A673 (cell line): ENCODE measurements at regions not wholly inside any gene's neighbourhood (a gene's known extent, or its start where the extent isn't known, plus 50 kb on each side); places are given as distances from the start of the nearest gene placed in this dataset.

Source experiments
- BruUV-seq: library from RNA; stranded (reverse); fragments of 400-500 nt; replicated peaks from 2 replicates; lab custom pipeline; 2021; lab: Mats Ljungman, UMichigan
- CTCF ChIA-PET: fragments of 300-600 bp; sonication (Branson Sonifier 250); formaldehyde crosslinking; loops from one replicate; lab custom pipeline; 2022; ENCODE audit warnings: antibody characterized with exemption; lab: Charles Lee
- POLR2A ChIA-PET: fragments of 300-600 bp; sonication (Branson Sonifier 250); formaldehyde crosslinking; loops from one replicate; lab custom pipeline; 2022; ENCODE audit warnings: antibody characterized with exemption; ENCODE audit not compliant: low non-redundant PET; lab: Charles Lee
- DNase-seq: peaks from one replicate; pipeline ENCODE4 v3.0.0-alpha.2; 2015; ENCODE audit warnings: low spot score
- H3K27ac ChIP-seq: fragments of 200-600 bp; sonication (generic); 2 replicates; pipeline ENCODE4 v1.5.1; 2016; ENCODE audit warnings: mixed run types, low read depth, mild to moderate bottlenecking, mixed read lengths, antibody characterized with exemption, low read length; ENCODE audit not compliant: poor library complexity, severe bottlenecking
- H3K27me3 ChIP-seq: fragments of 200-600 bp; sonication (generic); replicated peaks from 2 replicates; pipeline ENCODE4 v1.6.1; 2017; ENCODE audit warnings: mixed run types, low read depth, mild to moderate bottlenecking, mixed read lengths, antibody characterized with exemption, low read length; ENCODE audit not compliant: insufficient read depth, poor library complexity
- H3K36me3 ChIP-seq: fragments of 200-600 bp; sonication (generic); 2 replicates; pipeline ENCODE4 v1.6.1; 2016; ENCODE audit warnings: mixed run types, mild to moderate bottlenecking, mixed read lengths, antibody characterized with exemption, low read length; ENCODE audit not compliant: insufficient read depth, poor library complexity, severe bottlenecking
- H3K4me1 ChIP-seq: fragments of 200-600 bp; sonication (generic); 2 replicates; pipeline ENCODE4 v1.6.1; 2017; ENCODE audit warnings: mixed run types, mild to moderate bottlenecking, mixed read lengths, antibody characterized with exemption, low read length; ENCODE audit not compliant: insufficient read depth, poor library complexity, severe bottlenecking
- H3K4me3 ChIP-seq: fragments of 200-600 bp; sonication (generic); 2 replicates; pipeline ENCODE4 v1.5.1; 2016; ENCODE audit warnings: low read depth, mixed run types, mild to moderate bottlenecking, mixed read lengths, low read length; ENCODE audit not compliant: poor library complexity, severe bottlenecking
- H3K9me3 ChIP-seq: fragments of 200-600 bp; sonication (generic); 2 replicates; pipeline ENCODE4 v1.6.1; 2016; ENCODE audit warnings: mixed run types, low read depth, mild to moderate bottlenecking, mixed read lengths, antibody characterized with exemption, low read length; ENCODE audit not compliant: poor library complexity, severe bottlenecking
- CTCF ChIP-seq: fragments of 300-800, 200-600 bp; sonication (generic); conservative IDR thresholded peaks from 2 replicates; pipeline ENCODE4 v1.5.1; 2017; ENCODE audit warnings: low read depth, mild to moderate bottlenecking, antibody characterized with exemption, low read length, moderate library complexity, mixed read lengths
- EZH2 ChIP-seq: fragments of 200-600 bp; sonication (generic); IDR thresholded peaks from 2 replicates; pipeline ENCODE4 v1.6.1; 2017; ENCODE audit warnings: borderline replicate concordance, low read depth, mild to moderate bottlenecking, mixed read lengths, antibody characterized with exemption, low read length; ENCODE audit not compliant: poor library complexity, severe bottlenecking
- intact Hi-C: fragments of 100-400 bp; cut with micrococcal nuclease; formaldehyde crosslinking; loops from one replicate; pipeline ENCODE4 v1.10.0; 2022; ENCODE audit not compliant: unreplicated experiment

- Histone ChIP-seq H3K9me3 (no peaks in the 10 kb centered on the region), H3K27ac (no peak overlapping the region), H3K36me3 (no peaks in the 10 kb centered on the region), H3K27me3 (no peaks in the 10 kb centered on the region), H3K4me3 (no peak overlapping the region), H3K4me1 (no peaks in the 10 kb centered on the region)
- POLR2A ChIA-PET, result no interaction called here
- no TSS peak for BruUV-seq
- TF ChIP-seq CTCF (no peak), EZH2 (no peak)
- no peak for DNase-seq
- intact Hi-C loops, result no loop called here
- CTCF ChIA-PET, result no interaction called here
Measured at GRCh38 chr20:39903806-39904465, 785.1 kb downstream of the MAFB start.

- Histone ChIP-seq H3K4me1 (no peaks in the 10 kb centered on the region), H3K36me3 (no peaks in the 10 kb centered on the region), H3K27me3 (no peaks in the 10 kb centered on the region), H3K9me3 (no peaks in the 10 kb centered on the region), H3K27ac (no peak overlapping the region), H3K4me3 (no peak overlapping the region)
- POLR2A ChIA-PET, result no interaction called here
- no TSS peak for BruUV-seq
- intact Hi-C loops, result no loop called here
- TF ChIP-seq CTCF (no peak), EZH2 (no peak)
- CTCF ChIA-PET, result no interaction called here
- DNase-seq, result no peak
Measured at GRCh38 chr20:39899881-39900280, 789.2 kb downstream of the MAFB start.

GRCh38 chr20:39898467-39898852 is 790.6 kb downstream of the MAFB start:
- no peak for DNase-seq
- intact Hi-C loops, result no loop called here
- no TSS peak for BruUV-seq
- H3K27me3 ChIP-seq, result no peaks in the 10 kb centered on the region
- no peak overlapping the region for H3K4me3 ChIP-seq
- POLR2A ChIA-PET, result no interaction called here
- H3K9me3 ChIP-seq, result no peaks in the 10 kb centered on the region
- TF ChIP-seq EZH2 (no peak), CTCF (no peak)
- CTCF ChIA-PET, result no interaction called here
- H3K27ac ChIP-seq, result no peak overlapping the region
- H3K36me3 ChIP-seq, result no peaks in the 10 kb centered on the region
- no peaks in the 10 kb centered on the region for H3K4me1 ChIP-seq
